ENCODE measurements at regions not wholly inside any gene's neighbourhood (a gene's known extent, or its start where the extent isn't known, plus 50 kb on each side); places are given as distances from the start of the nearest gene placed in this dataset.
A peak's percentile ranks its signal among the peaks of the same experiment; 100 is the strongest.

- CTCF ChIA-PET, result interaction anchor here (1.2 to 6.3 kb wide), 2 partner anchors 7 to 641 kb away, joined by 3 to 31 read pairs; no protein-coding TSS in a partner anchor
- TF ChIP-seq CTCF (IDR thresholded peaks at IDR 0.05; ENCODE audit: insufficient read depth, low read length, missing control alignments), result no peak
- no peak overlapping the region for H3K4me3 ChIP-seq (ENCODE audit: low read depth, low read length)
- POLR2A ChIA-PET, result no interaction called here
- no peak for DNase-seq (ENCODE audit: low read depth, low spot score)
These were observed 114.0 kb upstream of the FOXA2 start for GRCh38 chr20:22698259-22698842.

GRCh38 chr20:22699396-22699795 is 115.0 kb upstream of the FOXA2 start:
- POLR2A ChIA-PET, result no interaction called here
- no peak for TF ChIP-seq CTCF (IDR thresholded peaks at IDR 0.05; ENCODE audit: insufficient read depth, low read length, missing control alignments)
- CTCF ChIA-PET, result interaction anchor here (2.1 to 6.3 kb wide), 2 partner anchors 8 to 642 kb away, joined by 7 to 31 read pairs; no protein-coding TSS in a partner anchor
- no peak for DNase-seq (ENCODE audit: low read depth, low spot score)
- H3K4me3 ChIP-seq (ENCODE audit: low read depth, low read length), result no peak overlapping the region

- DNase-seq (ENCODE audit: low read depth, low spot score), result peak; percentile 14
- ChIA-PET POLR2A (no interaction called here), CTCF (interaction anchor here (2.1 to 6.3 kb wide), 2 partner anchors 9 to 641 kb away, joined by 7 to 31 read pairs; no protein-coding TSS in a partner anchor)
- H3K4me3 ChIP-seq (ENCODE audit: low read depth, low read length), result no peak overlapping the region
- TF ChIP-seq CTCF (IDR thresholded peaks at IDR 0.05; ENCODE audit: insufficient read depth, low read length, missing control alignments), result no peak
These were observed 116.0 kb upstream of the FOXA2 start for GRCh38 chr20:22700367-22700766.

- CTCF ChIA-PET, result interaction anchor here (6.3 kb wide), 1 partner anchor 11 kb away, joined by 31 read pairs; no protein-coding TSS in a partner anchor
- POLR2A ChIA-PET, result no interaction called here
- no peak for TF ChIP-seq CTCF (IDR thresholded peaks at IDR 0.05; ENCODE audit: insufficient read depth, low read length, missing control alignments)
- no peak overlapping the region for H3K4me3 ChIP-seq (ENCODE audit: low read depth, low read length)
- no peak for DNase-seq (ENCODE audit: low read depth, low spot score)
These were observed 117.4 kb upstream of the FOXA2 start for GRCh38 chr20:22701679-22702308.

- ChIA-PET CTCF (interaction anchor here (6.3 kb wide), 1 partner anchor 13 kb away, joined by 31 read pairs; no protein-coding TSS in a partner anchor), POLR2A (no interaction called here)
- no peak overlapping the region for H3K4me3 ChIP-seq (ENCODE audit: low read depth, low read length)
- TF ChIP-seq CTCF (IDR thresholded peaks at IDR 0.05; ENCODE audit: insufficient read depth, low read length, missing control alignments), result no peak
- DNase-seq (ENCODE audit: low read depth, low spot score), result no peak
These were observed 119.5 kb upstream of the FOXA2 start for GRCh38 chr20:22703843-22704242.

GRCh38 chr20:22711971-22712755 is 127.8 kb upstream of the FOXA2 start:
- POLR2A ChIA-PET, result no interaction called here
- DNase-seq (ENCODE audit: low read depth, low spot score), result no peak
- CTCF ChIA-PET, result no interaction called here
- no peak overlapping the region for H3K4me3 ChIP-seq (ENCODE audit: low read depth, low read length)
- no peak for TF ChIP-seq CTCF (IDR thresholded peaks at IDR 0.05; ENCODE audit: insufficient read depth, low read length, missing control alignments)

Measured in AG04449 (cell line).